Endothelial cell of umbilical vein (primary cell): ENCODE measurements at regions not wholly inside any gene's neighbourhood (a gene's known extent, or its start where the extent isn't known, plus 50 kb on each side); places are given as distances from the start of the nearest gene placed in this dataset.

Experiments
- BruUV-seq: library from RNA; stranded (reverse); fragments of 400-500 nt; replicated peaks from 2 replicates; lab custom pipeline; 2021; lab: Mats Ljungman, UMichigan
- CTCF ChIA-PET: fragments of 300-600, 350-600 bp; sonication (Branson Sonifier 250); formaldehyde crosslinking; loops from one replicate; lab custom pipeline; 2021; ENCODE audit warnings: antibody characterized with exemption, inconsistent platforms; lab: Charles Lee
- POLR2A ChIA-PET: fragments of 300-600, 350-600 bp; sonication (Branson Sonifier 250); formaldehyde crosslinking; loops from one replicate; lab custom pipeline; 2021; ENCODE audit warnings: antibody characterized with exemption, inconsistent platforms; lab: Charles Lee
- DNase-seq: peaks from one replicate; pipeline ENCODE4 v3.0.0-alpha.2; 2011; ENCODE audit warnings: low read depth, low spot score
- FAIRE-seq: peaks from 2 replicates; lab custom pipeline; 2011; peaks lifted over from hg19 to GRCh38; lab: Jason Lieb, UNC
- H2AFZ ChIP-seq: 2 replicates; pipeline ENCODE4 v1.6.0; 2012; ENCODE audit warnings: low read depth, low read length, control low read depth, inconsistent platforms
- H3K27ac ChIP-seq: 2 replicates; pipeline ENCODE4 v1.5.1; 2011; ENCODE audit warnings: low read depth, mild to moderate bottlenecking, control low read depth, low read length, moderate library complexity; ENCODE audit not compliant: insufficient read depth
- H3K27me3 ChIP-seq, 2 experiments: 2 replicates each; pipeline versions ENCODE4 v1.6.0 to v1.6.1; 2011; ENCODE audit warnings: low read length in 2 of 2, mixed read lengths in 1 of 2; ENCODE audit not compliant: control insufficient read depth in 2 of 2, insufficient read depth in 2 of 2
- H3K36me3 ChIP-seq, 2 experiments: 2 replicates in 1 of 2; 3 replicates in 1 of 2; pipeline ENCODE4 v1.5.1; 2011; ENCODE audit warnings: low read length in 2 of 2, mild to moderate bottlenecking in 1 of 2, moderate library complexity in 1 of 2; ENCODE audit not compliant: control insufficient read depth in 2 of 2, insufficient read depth in 2 of 2; ENCODE audit errors: extremely low read depth in 1 of 2
- H3K4me1 ChIP-seq: 3 replicates; pipeline ENCODE4 v1.5.1; 2011; ENCODE audit warnings: mild to moderate bottlenecking, low read length; ENCODE audit not compliant: control insufficient read depth, insufficient read depth; ENCODE audit errors: extremely low read depth
- H3K4me2 ChIP-seq: 2 replicates; pipeline ENCODE4 v1.6.1; 2011; ENCODE audit warnings: low read length, control low read depth, mixed read lengths; ENCODE audit not compliant: insufficient read depth
- H3K4me3 ChIP-seq, 3 experiments: fragments of 200-600 bp in 1 of 3; sonication (generic), shearing (Covaris generic) in 1 of 3; replicated peaks in 1 of 3; 2 replicates each; pipeline ENCODE4 v1.5.1; 2011 to 2016; ENCODE audit warnings: control low read depth in 3 of 3, low read length in 3 of 3, mild to moderate bottlenecking in 2 of 3, inconsistent platforms in 1 of 3, low read depth in 1 of 3, moderate library complexity in 1 of 3; ENCODE audit not compliant: insufficient read depth in 1 of 3
- H3K79me2 ChIP-seq: 2 replicates; pipeline ENCODE4 v1.6.0; 2012; ENCODE audit warnings: low read length, inconsistent platforms; ENCODE audit not compliant: control insufficient read depth, insufficient read depth
- H3K9ac ChIP-seq: replicated peaks from 2 replicates; pipeline ENCODE3; 2011; ENCODE audit warnings: low read length, control low read depth; ENCODE audit not compliant: insufficient read depth; ENCODE audit errors: extremely low read depth
- H3K9me1 ChIP-seq: replicated peaks from 3 replicates; pipeline ENCODE4 v1.6.0; 2011; ENCODE audit warnings: mild to moderate bottlenecking, low read length; ENCODE audit not compliant: control insufficient read depth, insufficient read depth; ENCODE audit errors: extremely low read depth
- H3K9me3 ChIP-seq: replicated peaks from 2 replicates; pipeline ENCODE4 v1.5.1; 2012; ENCODE audit warnings: low read length, inconsistent platforms; ENCODE audit not compliant: control insufficient read depth, insufficient read depth
- H4K20me1 ChIP-seq: replicated peaks from 2 replicates; pipeline ENCODE3; 2011; ENCODE audit warnings: mild to moderate bottlenecking, low read length; ENCODE audit not compliant: control insufficient read depth, insufficient read depth; ENCODE audit errors: extremely low read depth
- EZH2 ChIP-seq: IDR thresholded peaks from 2 replicates; pipeline ENCODE4 v1.6.1; 2012; ENCODE audit warnings: borderline replicate concordance, low read depth, mild to moderate bottlenecking, moderate library complexity, low read length, inconsistent platforms; ENCODE audit not compliant: severe bottlenecking
- FOS ChIP-seq: IDR thresholded peaks from 2 replicates; pipeline ENCODE4 v1.6.1; 2011; ENCODE audit warnings: mild to moderate bottlenecking, low read length, moderate library complexity, borderline replicate concordance; ENCODE audit not compliant: insufficient read depth
- GATA2 ChIP-seq: IDR thresholded peaks from 2 replicates; pipeline ENCODE4 v1.7.0; 2011; ENCODE audit warnings: low read depth, mild to moderate bottlenecking, moderate library complexity, mixed read lengths, low read length; ENCODE audit not compliant: insufficient read length, insufficient read depth
- JUN ChIP-seq: IDR thresholded peaks from 2 replicates; pipeline ENCODE4 v1.6.1; 2011; ENCODE audit warnings: borderline replicate concordance, low read depth; ENCODE audit not compliant: insufficient read length, insufficient read depth
- MYC ChIP-seq: IDR thresholded peaks from one replicate; pipeline ENCODE4 v1.6.1; 2011; ENCODE audit warnings: mild to moderate bottlenecking, low read depth, low read length
- POLR2A ChIP-seq: IDR thresholded peaks from 2 replicates; pipeline ENCODE4 v1.6.1; 2012; ENCODE audit warnings: low read depth, mild to moderate bottlenecking, control low read depth, low read length
- POLR2AphosphoS5 ChIP-seq: IDR thresholded peaks from 2 replicates; pipeline ENCODE4 v1.6.1; 2012; ENCODE audit warnings: low read depth, mild to moderate bottlenecking, control low read depth, low read length, moderate library complexity; ENCODE audit not compliant: insufficient read depth
- dilution Hi-C: fragments of 300-500 bp; cut with MboI; formaldehyde crosslinking; loops from one replicate; pipeline ENCODE4 v1.15.0; 2019; ENCODE audit warnings: low sequenced_read_pairs; ENCODE audit not compliant: extremely low pct_ligation_motif_present
- intact Hi-C: fragments of 100-400 bp; cut with micrococcal nuclease; formaldehyde crosslinking; loops from one replicate; pipeline ENCODE4 v1.10.0; 2022
- TF ChIP-seq, protein P1 (sequence below), 2 donors: IDR thresholded peaks; 1 replicate in 1 of 2; 2 replicates in 1 of 2; pipeline ENCODE4 v1.5.1; 2011; ENCODE audit warnings: low read length in 2 of 2, mild to moderate bottlenecking in 2 of 2, moderate library complexity in 2 of 2, control low read depth in 1 of 2, inconsistent platforms in 1 of 2, low read depth in 1 of 2; ENCODE audit not compliant: insufficient read depth in 1 of 2; ENCODE audit errors: extremely low read depth in 1 of 2
- TF ChIP-seq, protein P2 (sequence below): IDR thresholded peaks from 2 replicates; pipeline ENCODE4 v1.6.1; 2011; ENCODE audit not compliant: insufficient read depth, insufficient read length

DNA sequence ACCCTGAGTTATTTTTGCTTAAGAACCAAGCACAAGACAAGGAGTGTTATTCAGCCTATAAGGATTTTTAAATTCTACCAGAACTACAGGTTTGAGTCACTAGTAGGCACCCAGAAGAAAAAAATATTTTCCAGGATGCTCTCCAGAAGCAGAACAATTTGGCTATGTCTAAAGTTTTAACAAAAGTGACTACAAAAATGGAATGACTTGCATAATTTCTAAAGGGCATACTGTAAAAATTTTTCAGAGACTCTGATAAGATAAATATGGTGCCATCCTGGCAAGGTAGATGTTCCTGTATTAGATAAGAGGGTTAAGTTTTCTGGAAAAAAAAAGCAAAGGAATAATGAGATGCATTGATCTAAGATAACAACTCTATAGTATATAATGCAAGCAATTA, 68.6 kb upstream of the FAM9A start:
- Histone ChIP-seq H3K27ac (no peak overlapping the region), H3K27me3 (no peaks in the 10 kb centered on the region), H3K9me3 (no peaks in the 10 kb centered on the region), H3K4me1 (no peaks in the 10 kb centered on the region), H4K20me1 (no peaks in the 10 kb centered on the region), H3K9me1 (no peaks in the 10 kb centered on the region), H3K79me2 (no peaks in the 10 kb centered on the region), H3K4me3 (no peak overlapping the region), H3K4me2 (no peak overlapping the region), H3K9ac (no peak overlapping the region), H3K36me3 (no peaks in the 10 kb centered on the region), H2AFZ (no peak overlapping the region)
- TF ChIP-seq, protein P1, sequence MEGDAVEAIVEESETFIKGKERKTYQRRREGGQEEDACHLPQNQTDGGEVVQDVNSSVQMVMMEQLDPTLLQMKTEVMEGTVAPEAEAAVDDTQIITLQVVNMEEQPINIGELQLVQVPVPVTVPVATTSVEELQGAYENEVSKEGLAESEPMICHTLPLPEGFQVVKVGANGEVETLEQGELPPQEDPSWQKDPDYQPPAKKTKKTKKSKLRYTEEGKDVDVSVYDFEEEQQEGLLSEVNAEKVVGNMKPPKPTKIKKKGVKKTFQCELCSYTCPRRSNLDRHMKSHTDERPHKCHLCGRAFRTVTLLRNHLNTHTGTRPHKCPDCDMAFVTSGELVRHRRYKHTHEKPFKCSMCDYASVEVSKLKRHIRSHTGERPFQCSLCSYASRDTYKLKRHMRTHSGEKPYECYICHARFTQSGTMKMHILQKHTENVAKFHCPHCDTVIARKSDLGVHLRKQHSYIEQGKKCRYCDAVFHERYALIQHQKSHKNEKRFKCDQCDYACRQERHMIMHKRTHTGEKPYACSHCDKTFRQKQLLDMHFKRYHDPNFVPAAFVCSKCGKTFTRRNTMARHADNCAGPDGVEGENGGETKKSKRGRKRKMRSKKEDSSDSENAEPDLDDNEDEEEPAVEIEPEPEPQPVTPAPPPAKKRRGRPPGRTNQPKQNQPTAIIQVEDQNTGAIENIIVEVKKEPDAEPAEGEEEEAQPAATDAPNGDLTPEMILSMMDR (IDR thresholded peaks at IDR 0.05; ENCODE audit: extremely low read depth in 1 of 2, insufficient read depth in 1 of 2, low read depth in 1 of 2, low read length in 2 of 2) = no peak
- TF ChIP-seq, protein P2, sequence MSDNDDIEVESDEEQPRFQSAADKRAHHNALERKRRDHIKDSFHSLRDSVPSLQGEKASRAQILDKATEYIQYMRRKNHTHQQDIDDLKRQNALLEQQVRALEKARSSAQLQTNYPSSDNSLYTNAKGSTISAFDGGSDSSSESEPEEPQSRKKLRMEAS = no peak
- TF ChIP-seq MYC = no peak
- TF ChIP-seq EZH2 = no peak
- no peak for TF ChIP-seq FOS
- no peak for TF ChIP-seq POLR2AphosphoS5
- FAIRE-seq (no peak), DNase-seq (no peak)
- ChIA-PET CTCF (no interaction called here), POLR2A (no interaction called here)
- dilution Hi-C loops (no loop called here), intact Hi-C loops (no loop called here)
- no TSS peak for BruUV-seq

DNA sequence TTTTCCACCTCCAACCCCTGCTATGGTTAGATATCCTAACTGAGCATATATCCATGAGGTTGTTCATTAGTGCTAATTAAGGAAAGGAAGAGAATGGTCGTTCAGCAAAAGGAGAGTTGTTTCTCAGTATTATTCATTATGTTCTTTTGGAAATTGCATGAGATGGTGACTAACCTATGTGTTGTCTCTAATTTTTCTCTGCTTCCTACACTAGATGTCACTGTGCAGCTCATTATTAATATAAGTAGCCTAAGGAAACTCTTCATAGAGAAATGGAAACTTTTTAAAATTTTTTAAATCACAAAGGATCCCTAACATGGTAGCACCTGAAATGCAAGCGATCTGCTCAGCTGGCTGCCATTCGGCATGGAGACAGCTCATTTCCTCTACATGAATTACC, 67.7 kb upstream of the FAM9A start:
- no peak overlapping the region for H3K4me3 ChIP-seq
- no peak for FAIRE-seq
- H3K4me1 ChIP-seq = no peaks in the 10 kb centered on the region
- H4K20me1 ChIP-seq = no peaks in the 10 kb centered on the region
- BruUV-seq = no TSS peak
- no peak overlapping the region for H3K27ac ChIP-seq
- ChIA-PET POLR2A (no interaction called here), CTCF (interaction anchor here (1.0 to 1.3 kb wide), 3 partner anchors 10 to 444 kb away, joined by 4 to 10 read pairs (median 5); no protein-coding TSS in a partner anchor)
- no peak for TF ChIP-seq FOS
- no peak for TF ChIP-seq MYC
- no peak for TF ChIP-seq JUN
- no peak for TF ChIP-seq POLR2AphosphoS5
- no peak for TF ChIP-seq GATA2
- TF ChIP-seq, protein P1 (IDR thresholded peaks at IDR 0.05; ENCODE audit: extremely low read depth in 1 of 2, insufficient read depth in 1 of 2, low read depth in 1 of 2, low read length in 2 of 2) = no peak
- TF ChIP-seq POLR2A = no peak
- TF ChIP-seq, protein P2 = no peak
- no peak for TF ChIP-seq EZH2
- H3K4me2 ChIP-seq = no peak overlapping the region
- H3K9ac ChIP-seq = no peak overlapping the region
- intact Hi-C loops = no loop called here
- no peaks in the 10 kb centered on the region for H3K36me3 ChIP-seq
- dilution Hi-C loops = no loop called here
- no peaks in the 10 kb centered on the region for H3K79me2 ChIP-seq
- H3K9me1 ChIP-seq = no peaks in the 10 kb centered on the region
- H2AFZ ChIP-seq = no peak overlapping the region
- no peaks in the 10 kb centered on the region for H3K27me3 ChIP-seq
- no peaks in the 10 kb centered on the region for H3K9me3 ChIP-seq
- DNase-seq = peak; percentile 3
